AG20443 (cell line): ENCODE measurements at regions not wholly inside any gene's neighbourhood (a gene's known extent, or its start where the extent isn't known, plus 50 kb on each side); places are given as distances from the start of the nearest gene placed in this dataset.

Source experiments
- DNase-seq: peaks from one replicate; pipeline ENCODE4 v3.0.0; 2012; ENCODE audit warnings: low spot score, mixed read lengths

DNA sequence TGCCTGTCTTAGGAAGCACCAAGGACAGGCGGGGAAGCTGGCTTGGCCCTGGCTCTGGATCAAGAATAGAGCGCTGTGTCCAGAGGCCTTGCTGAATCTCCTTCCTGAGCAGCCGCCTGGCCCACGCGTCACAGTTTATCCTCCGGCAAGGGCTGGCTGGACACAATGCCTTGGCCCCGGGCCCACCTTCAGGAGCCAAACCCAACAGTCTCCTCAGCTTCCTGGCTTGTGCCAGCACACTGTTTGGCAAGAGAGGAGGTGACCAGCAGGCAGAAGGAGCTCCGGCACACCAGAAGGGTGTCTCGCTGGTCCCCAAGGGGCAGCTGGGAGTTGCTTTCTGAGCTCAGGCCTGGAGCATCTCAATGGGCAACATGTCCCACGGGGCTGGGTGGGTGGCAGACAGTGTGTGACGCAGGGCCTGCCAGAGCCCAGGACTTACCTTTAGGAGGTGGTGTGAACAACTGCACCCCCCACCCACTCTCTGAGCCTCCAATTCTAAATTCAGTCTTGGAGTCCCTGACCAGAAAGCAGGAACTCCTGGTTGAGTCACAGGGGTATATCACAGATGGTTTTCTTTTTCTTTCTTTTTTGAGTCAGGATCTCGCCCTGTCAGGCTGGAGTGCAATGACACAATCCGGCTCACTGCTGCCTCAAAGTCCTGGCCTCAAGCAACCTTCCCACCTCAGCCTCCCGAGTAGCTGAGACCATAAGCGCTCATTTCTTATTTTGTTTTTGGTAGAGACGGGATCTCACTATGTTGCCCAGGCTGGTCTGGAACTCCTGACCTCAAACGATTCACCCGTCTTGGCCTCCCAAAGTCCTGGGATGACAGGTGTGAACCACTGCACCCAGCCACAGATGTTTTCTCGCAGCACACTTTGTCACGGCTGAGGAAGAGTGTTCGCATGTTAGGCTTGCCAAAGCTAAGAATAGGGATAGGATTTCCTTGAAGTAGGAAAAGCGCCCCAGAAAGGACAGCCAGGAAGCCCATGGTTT lies 361.2 kb downstream of the BCOR start:
- DNase-seq: peak; percentile 83

DNA sequence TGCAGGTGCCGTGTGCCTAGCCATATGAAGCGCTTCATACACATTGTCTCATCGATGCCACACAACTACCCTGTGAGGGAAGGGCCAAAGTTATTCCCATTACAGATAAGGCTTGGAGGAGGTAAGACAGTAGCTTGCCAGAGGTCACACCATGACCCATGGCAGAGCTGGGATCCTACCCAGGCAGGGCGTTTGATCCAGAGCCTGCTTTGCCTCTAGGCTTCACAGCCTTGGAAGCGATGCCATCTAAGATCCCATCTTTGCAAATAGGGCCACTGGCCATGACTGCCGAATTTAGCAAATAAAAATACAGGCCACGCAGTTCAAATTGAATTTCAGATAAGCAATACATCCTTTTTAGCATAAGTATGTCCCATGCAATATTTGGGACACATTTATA lies 358.2 kb downstream of the BCOR start:
- DNase-seq: no peak

GRCh38 chrX:39740078-39740477 lies 357.7 kb downstream of the BCOR start:
- no peak for DNase-seq

GRCh38 chrX:39741904-39742303 lies 355.9 kb downstream of the BCOR start:
- no peak for DNase-seq

DNA sequence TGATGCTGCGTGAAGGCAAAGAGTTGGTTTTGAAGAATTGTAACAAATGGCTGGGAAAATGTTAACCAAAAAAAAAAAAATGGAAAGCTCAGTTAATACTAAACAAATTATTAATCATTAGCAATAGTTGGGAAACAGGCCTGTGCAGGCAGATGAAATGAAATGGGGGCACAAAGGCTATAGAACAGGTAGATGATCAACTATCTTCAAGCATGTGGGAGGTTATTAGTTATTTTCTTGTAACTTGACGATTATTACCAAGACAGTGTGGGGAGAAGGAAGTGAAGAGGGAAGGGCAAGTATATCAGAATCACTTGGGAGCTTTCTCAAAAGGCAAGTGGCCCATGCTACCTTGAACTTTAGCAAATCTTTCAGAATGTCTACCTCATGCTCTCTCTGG lies 351.9 kb downstream of the BCOR start:
- no peak for DNase-seq

- DNase-seq: no peak
Measured at GRCh38 chrX:39749135-39749534, 348.6 kb downstream of the BCOR start.

- DNase-seq: no peak
Measured at GRCh38 chrX:39749728-39750127, 348.0 kb downstream of the BCOR start.

DNA sequence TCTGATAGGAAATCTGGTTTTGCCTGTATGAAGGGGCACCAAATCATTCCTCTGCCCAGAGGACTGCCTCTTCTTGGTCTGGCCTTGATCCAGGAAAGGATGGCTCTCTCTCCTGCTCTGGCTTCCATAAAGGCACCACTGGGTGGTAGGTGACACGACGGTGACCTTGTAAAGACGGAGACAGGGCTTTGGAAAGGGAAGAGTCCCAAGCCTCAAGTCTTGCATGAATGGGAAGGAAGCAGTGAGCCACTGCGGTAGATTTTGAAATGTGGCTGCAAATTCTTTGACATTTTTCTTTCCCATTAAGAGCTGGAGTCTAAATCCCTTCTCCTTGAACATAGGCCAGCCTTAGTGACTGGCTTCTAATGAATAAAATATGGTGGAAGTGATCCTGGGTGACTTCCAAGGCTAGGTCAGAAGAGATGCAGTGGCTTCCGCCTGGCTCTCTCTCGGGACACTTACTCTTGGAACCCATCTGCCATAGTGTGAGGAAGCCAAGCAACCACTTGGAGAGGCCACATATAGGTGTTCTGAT lies 347.4 kb downstream of the BCOR start:
- DNase-seq: peak; percentile 30

DNA sequence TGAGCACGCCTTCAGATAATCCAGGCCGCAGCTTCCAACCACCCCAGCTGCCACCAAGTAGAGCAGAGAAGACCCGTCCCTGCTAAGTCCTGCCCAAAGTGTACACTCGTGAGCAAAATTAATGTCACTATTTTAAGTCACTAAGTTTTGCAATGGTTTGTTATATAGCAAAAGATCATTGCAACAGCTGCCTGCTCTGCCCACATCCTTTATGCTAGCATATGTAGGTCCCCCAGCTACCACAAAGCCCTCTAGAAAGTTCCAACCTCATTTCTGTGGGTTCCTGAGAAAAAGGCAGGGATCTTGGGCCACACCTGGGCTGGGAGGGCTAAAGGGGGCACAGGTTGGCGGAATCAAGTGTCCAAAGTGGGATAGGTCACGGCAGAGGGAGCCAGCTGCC lies 346.9 kb downstream of the BCOR start:
- no peak for DNase-seq

- DNase-seq: no peak
Measured at GRCh38 chrX:39752815-39753214, 344.9 kb downstream of the BCOR start.

DNA sequence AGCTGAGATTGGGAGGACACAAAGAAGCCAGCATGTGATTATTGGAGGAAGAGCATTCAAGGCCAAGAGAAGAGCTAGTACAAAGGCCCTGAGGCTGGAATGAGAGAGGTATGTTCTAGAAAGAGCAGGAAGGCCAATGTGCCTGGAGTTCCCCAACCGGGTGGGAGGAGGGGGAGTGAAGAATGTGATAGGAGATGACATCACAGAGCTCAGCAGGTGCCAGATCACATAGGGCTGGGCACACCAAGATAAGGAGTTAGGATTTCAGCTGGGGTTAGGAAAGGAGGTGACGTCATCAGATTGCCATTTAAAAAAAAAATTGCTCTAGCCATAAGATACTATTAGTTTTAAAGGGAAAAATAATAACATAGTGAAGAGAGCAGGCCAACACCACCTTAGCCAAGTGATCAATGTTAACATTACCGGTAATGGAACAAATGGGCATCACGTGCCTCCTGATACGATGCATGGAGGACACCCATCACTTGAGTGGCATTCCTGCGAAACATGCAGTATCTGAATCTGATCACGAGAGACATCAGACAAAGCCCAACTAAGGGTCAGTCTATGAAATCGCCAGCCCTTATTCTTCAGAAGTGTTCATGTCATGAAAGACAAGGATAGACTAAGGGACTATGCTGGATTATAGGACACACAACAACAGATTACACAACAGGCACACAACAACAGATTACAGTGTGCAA lies 344.3 kb downstream of the BCOR start:
- DNase-seq: no peak

- DNase-seq: peak; percentile 85
Measured at GRCh38 chrX:39755143-39756032, 342.4 kb downstream of the BCOR start.

- DNase-seq: no peak
Measured at GRCh38 chrX:39756086-39756883, 341.5 kb downstream of the BCOR start.

DNA sequence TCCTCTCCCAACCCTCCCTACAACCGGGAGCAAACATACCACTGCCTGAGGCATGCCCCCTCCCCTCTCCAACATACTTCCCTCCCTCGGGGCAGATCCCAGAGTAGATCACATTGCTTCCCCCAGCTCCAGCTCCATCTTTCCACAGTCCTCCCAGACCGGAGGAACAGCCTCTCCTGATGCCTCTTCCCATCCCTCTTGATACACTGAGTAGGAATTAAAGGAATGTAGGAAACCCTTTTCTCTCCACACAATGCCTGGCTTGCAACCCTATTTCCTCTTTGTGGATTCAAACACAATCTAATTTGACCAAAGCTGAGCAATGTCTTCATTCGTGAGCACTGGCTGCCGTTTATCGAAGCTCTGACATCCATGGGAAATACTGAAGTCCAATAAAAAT lies 339.8 kb downstream of the BCOR start:
- DNase-seq: peak; percentile 43

DNA sequence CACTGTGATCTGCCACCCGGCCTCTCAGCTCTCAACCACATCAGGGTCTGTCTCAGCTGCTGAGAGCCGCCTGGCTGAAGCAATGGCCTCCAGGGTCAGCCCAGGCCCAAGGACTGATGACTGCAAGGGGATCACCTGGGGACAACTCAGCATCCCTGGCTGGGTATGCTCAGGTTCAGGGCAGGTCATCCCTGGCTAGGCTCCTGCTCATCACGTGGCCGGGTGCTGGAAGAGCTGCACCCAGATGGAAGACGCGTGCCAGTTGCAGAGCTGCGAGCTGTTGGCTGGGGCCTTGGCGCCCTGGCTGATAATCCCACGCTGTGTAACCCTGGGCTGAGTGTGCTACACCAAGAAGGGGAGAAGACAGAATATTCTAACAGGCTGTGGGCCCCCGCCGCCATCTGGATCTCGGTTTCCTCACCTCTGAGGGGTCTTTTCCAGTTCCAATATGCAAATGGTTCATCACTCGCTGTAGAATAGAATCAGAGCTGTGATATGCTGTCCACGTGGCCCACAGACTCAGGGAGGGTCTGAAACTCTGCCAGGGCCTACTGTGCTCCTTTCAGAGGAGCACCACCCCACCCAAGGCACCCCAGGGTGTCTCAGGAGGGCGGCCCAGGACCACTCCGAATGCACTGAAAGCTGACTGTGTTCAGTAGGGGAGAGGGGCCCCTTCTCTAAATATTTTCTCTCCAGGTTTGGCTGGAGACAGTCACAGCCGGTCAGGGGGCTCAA lies 338.8 kb downstream of the BCOR start:
- no peak for DNase-seq

- peak; percentile 72 for DNase-seq
Measured at GRCh38 chrX:39759526-39760224, 338.1 kb downstream of the BCOR start.

GRCh38 chrX:39760930-39761329 lies 336.8 kb downstream of the BCOR start:
- no peak for DNase-seq

DNA sequence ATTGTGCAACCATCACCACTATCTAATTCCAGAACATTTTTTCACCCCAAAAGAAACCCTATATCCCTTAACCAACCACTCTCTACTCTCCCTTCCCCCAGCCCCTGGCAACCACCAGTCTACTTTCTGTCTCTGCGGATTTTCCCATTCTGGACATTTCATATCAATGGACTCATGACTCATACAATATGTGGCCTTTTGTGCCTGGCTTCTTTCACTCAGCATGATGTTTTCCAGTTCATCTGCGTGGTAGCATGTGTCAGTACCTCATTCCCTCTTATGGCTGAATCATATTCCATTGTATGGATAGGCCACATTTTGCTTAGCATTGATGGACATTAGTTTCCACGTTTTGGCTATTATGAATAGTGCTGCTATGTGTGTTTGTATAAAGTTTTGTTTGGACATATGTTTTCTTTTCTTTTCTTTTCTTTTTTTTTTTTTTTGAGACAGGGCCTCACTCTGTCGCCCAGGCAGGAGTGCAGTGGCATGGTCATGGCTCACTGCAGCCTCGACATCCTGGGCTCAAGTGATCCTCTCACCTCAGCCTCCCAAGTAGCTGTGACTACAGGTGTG lies 335.4 kb downstream of the BCOR start:
- DNase-seq: no peak

DNA sequence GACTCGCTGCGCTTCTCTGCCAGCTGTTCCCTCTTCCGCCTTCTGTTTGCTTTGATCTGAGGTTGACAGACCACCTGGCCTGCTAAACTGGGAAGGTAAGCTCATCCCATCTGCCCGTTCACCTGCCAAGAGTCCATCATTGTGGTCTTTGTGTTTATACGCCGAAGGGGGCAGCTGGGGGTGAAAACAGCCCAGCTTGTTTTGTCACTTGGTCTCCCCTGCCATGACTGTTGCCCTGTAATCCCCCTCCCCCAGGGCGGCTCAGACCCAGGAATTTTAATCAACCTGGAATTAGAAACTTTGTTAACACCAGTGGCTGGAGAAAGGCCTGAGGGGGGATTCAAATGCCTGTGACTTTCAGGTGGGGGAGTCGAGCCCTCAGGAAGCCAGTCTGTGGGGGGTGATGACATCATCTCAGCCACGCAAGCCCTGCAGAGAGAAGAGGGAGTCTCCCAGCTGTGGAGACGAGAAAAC lies 333.3 kb downstream of the BCOR start:
- no peak for DNase-seq
